Osteocyte (in vitro differentiated cells): ENCODE measurements at regions not wholly inside any gene's neighbourhood (a gene's known extent, or its start where the extent isn't known, plus 50 kb on each side); places are given as distances from the start of the nearest gene placed in this dataset.

Source experiments
- DNase-seq: peaks from one replicate; pipeline ENCODE4 v3.0.0; 2021; ENCODE audit warnings: mixed read lengths; ENCODE audit not compliant: unreplicated experiment; ENCODE audit errors: extremely low spot score
- H3K27ac Mint-ChIP-seq: one replicate; pipeline ENCODE4 v1.8.0; 2021; ENCODE audit warnings: mild to moderate bottlenecking, mixed read lengths; ENCODE audit not compliant: unreplicated experiment
- H3K27me3 Mint-ChIP-seq: one replicate; pipeline ENCODE4 v1.8.0; 2021; ENCODE audit warnings: mixed read lengths; ENCODE audit not compliant: unreplicated experiment
- H3K36me3 Mint-ChIP-seq: one replicate; pipeline ENCODE4 v1.8.0; 2021; ENCODE audit warnings: mixed read lengths; ENCODE audit not compliant: unreplicated experiment
- H3K4me1 Mint-ChIP-seq: one replicate; pipeline ENCODE4 v1.8.0; 2021; ENCODE audit warnings: mixed read lengths; ENCODE audit not compliant: unreplicated experiment
- H3K4me3 Mint-ChIP-seq: one replicate; pipeline ENCODE4 v1.8.0; 2021; ENCODE audit warnings: mild to moderate bottlenecking, moderate library complexity, mixed read lengths; ENCODE audit not compliant: unreplicated experiment
- H3K9me3 Mint-ChIP-seq: one replicate; pipeline ENCODE4 v1.8.0; 2021; ENCODE audit warnings: mixed read lengths; ENCODE audit not compliant: unreplicated experiment
- CTCF ChIP-seq: fragments of 200-600 bp; sonication (generic); IDR thresholded peaks from 2 replicates; pipeline ENCODE4 v1.5.0; 2021; ENCODE audit warnings: antibody characterized with exemption, mild to moderate bottlenecking, moderate library complexity

- TF ChIP-seq CTCF, result no peak
- Mint-ChIP-seq H3K27me3 (peaks cover 6% of the 10 kb centered on the region), H3K4me3 (no peak overlapping the region), H3K9me3 (peaks cover 11% of the 10 kb centered on the region), H3K4me1 (no peaks in the 10 kb centered on the region), H3K27ac (no peak overlapping the region), H3K36me3 (no peaks in the 10 kb centered on the region)
- no peak for DNase-seq
Measured at GRCh38 chr2:163011000-163011399, 172.4 kb upstream of the KCNH7 start.

- TF ChIP-seq CTCF, result no peak
- Mint-ChIP-seq H3K4me1 (no peaks in the 10 kb centered on the region), H3K27ac (no peak overlapping the region), H3K4me3 (no peak overlapping the region), H3K9me3 (no peaks in the 10 kb centered on the region), H3K36me3 (no peaks in the 10 kb centered on the region), H3K27me3 (peaks cover 3% of the 10 kb centered on the region)
- no peak for DNase-seq
Measured at GRCh38 chr2:163008642-163009041, 170.1 kb upstream of the KCNH7 start.

- no peaks in the 10 kb centered on the region for H3K36me3 Mint-ChIP-seq
- H3K27ac Mint-ChIP-seq, result no peak overlapping the region
- no peak for DNase-seq
- no peak for TF ChIP-seq CTCF
- no peaks in the 10 kb centered on the region for H3K4me1 Mint-ChIP-seq
- no peak overlapping the region for H3K4me3 Mint-ChIP-seq
- no peaks in the 10 kb centered on the region for H3K9me3 Mint-ChIP-seq
- no peaks in the 10 kb centered on the region for H3K27me3 Mint-ChIP-seq
Measured at GRCh38 chr2:162994718-162995117, 156.2 kb upstream of the KCNH7 start.

- no peak for TF ChIP-seq CTCF
- no peak overlapping the region for H3K27ac Mint-ChIP-seq
- H3K4me1 Mint-ChIP-seq, result no peaks in the 10 kb centered on the region
- no peaks in the 10 kb centered on the region for H3K9me3 Mint-ChIP-seq
- no peak for DNase-seq
- no peaks in the 10 kb centered on the region for H3K27me3 Mint-ChIP-seq
- H3K36me3 Mint-ChIP-seq, result no peaks in the 10 kb centered on the region
- no peak overlapping the region for H3K4me3 Mint-ChIP-seq
Measured at GRCh38 chr2:162992828-162993227, 154.3 kb upstream of the KCNH7 start.

GRCh38 chr2:162989507-162989906 lies 150.9 kb upstream of the KCNH7 start:
- no peaks in the 10 kb centered on the region for H3K36me3 Mint-ChIP-seq
- no peaks in the 10 kb centered on the region for H3K27me3 Mint-ChIP-seq
- no peak for DNase-seq
- H3K4me3 Mint-ChIP-seq, result no peak overlapping the region
- no peaks in the 10 kb centered on the region for H3K4me1 Mint-ChIP-seq
- no peaks in the 10 kb centered on the region for H3K9me3 Mint-ChIP-seq
- no peak overlapping the region for H3K27ac Mint-ChIP-seq
- TF ChIP-seq CTCF, result no peak
